Endodermal cell (in vitro differentiated cells): ENCODE measurements at regions not wholly inside any gene's neighbourhood (a gene's known extent, or its start where the extent isn't known, plus 50 kb on each side); places are given as distances from the start of the nearest gene placed in this dataset.
A peak's percentile ranks its signal among the peaks of the same experiment; 100 is the strongest.

ENCODE experiments used
- DNase-seq: peaks from one replicate; pipeline ENCODE4 v3.0.0-alpha.2; 2017
- H3K27ac ChIP-seq: 2 replicates; pipeline ENCODE4 v1.5.1; 2013; ENCODE audit warnings: mild to moderate bottlenecking, low read depth, low read length, moderate library complexity
- H3K27me3 ChIP-seq: 2 replicates; pipeline ENCODE4 v1.6.1; 2013; ENCODE audit warnings: mild to moderate bottlenecking, low read length, moderate library complexity; ENCODE audit not compliant: insufficient read depth, control insufficient read depth, poor library complexity, severe bottlenecking
- H3K36me3 ChIP-seq: 2 replicates; pipeline ENCODE4 v1.7.0; 2013; ENCODE audit warnings: mild to moderate bottlenecking, low read length, moderate library complexity; ENCODE audit not compliant: control insufficient read depth, insufficient read depth
- H3K4me1 ChIP-seq: one replicate; pipeline ENCODE4 v1.7.0; 2013; ENCODE audit warnings: low read length; ENCODE audit not compliant: control insufficient read depth, insufficient read depth
- H3K4me3 ChIP-seq: 2 replicates; pipeline ENCODE4 v1.5.1; 2013; ENCODE audit warnings: mild to moderate bottlenecking, low read length, moderate library complexity
- H3K9ac ChIP-seq: 2 replicates; pipeline ENCODE4 v1.6.1; 2013; ENCODE audit warnings: mild to moderate bottlenecking, low read length, moderate library complexity; ENCODE audit not compliant: poor library complexity, severe bottlenecking; ENCODE audit errors: extremely low read depth
- H3K9me3 ChIP-seq: 2 replicates; pipeline ENCODE4 v1.6.1; 2013; ENCODE audit warnings: mild to moderate bottlenecking, low read length, moderate library complexity; ENCODE audit not compliant: control insufficient read depth
- H3K27ac Mint-ChIP-seq: 2 replicates; pipeline ENCODE4 v1.8.0; 2020; ENCODE audit warnings: mixed read lengths
- H3K27me3 Mint-ChIP-seq: 2 replicates; pipeline ENCODE4 v1.8.0; 2021; ENCODE audit warnings: mild to moderate bottlenecking, mixed read lengths; ENCODE audit not compliant: insufficient read depth
- H3K36me3 Mint-ChIP-seq: 2 replicates; pipeline ENCODE4 v1.8.0; 2020; ENCODE audit warnings: low read depth, mixed read lengths
- H3K4me1 Mint-ChIP-seq: 2 replicates; pipeline ENCODE4 v1.8.0; 2020; ENCODE audit warnings: mixed read lengths
- H3K4me3 Mint-ChIP-seq: 2 replicates; pipeline ENCODE4 v1.8.0; 2020; ENCODE audit warnings: mild to moderate bottlenecking, moderate library complexity, mixed read lengths
- H3K9me3 Mint-ChIP-seq: 2 replicates; pipeline ENCODE4 v1.8.0; 2020; ENCODE audit warnings: mild to moderate bottlenecking, mixed read lengths
- WGBS, 2 experiments: methylation state at CpG; one replicate each; pipeline versions ENCODE4 v1.1.5 to v1.1.7; 2013; ENCODE audit warnings: missing lambda C conversion rate in 2 of 2, mixed read lengths in 1 of 2; ENCODE audit not compliant: insufficient coverage in 1 of 2, insufficient read length in 1 of 2; 5-methylcytosine and 5-hydroxymethylcytosine counted together
- TF ChIP-seq, protein P1 (sequence below): fragments of 200-600 bp; sonication (generic); conservative IDR thresholded peaks from 2 replicates; pipeline ENCODE4 v1.5.0; 2021; ENCODE audit warnings: antibody characterized with exemption, mild to moderate bottlenecking

DNA sequence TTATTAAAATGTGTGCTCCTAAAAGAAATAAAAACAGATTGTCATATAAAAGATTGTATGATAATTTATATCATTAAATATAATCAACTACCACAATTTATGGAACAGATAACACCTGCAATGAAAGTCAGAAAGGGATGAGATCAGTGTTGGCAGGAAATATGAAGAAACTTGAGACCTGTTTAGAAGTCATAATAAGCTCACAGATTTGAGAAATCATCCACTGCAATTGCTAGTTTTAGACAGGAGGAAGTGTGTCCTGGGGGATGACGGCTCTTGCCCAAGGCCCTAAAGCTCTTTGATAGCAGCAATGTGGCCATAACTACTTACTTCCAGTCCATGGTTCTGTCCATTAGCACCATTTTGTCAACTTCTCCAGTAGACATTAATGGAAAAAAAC is 122.8 kb upstream of the SOX5 start:
- Mint-ChIP-seq H3K36me3 (no peaks in the 10 kb centered on the region), H3K4me3 (no peak overlapping the region), H3K4me1 (peaks cover 54% of the 10 kb centered on the region), H3K27ac (no peak overlapping the region), H3K9me3 (peaks cover 5% of the 10 kb centered on the region), H3K27me3 (no peaks in the 10 kb centered on the region)
- H3K27ac ChIP-seq, result no peak overlapping the region
- no peaks in the 10 kb centered on the region for H3K36me3 ChIP-seq
- H3K9me3 ChIP-seq, result no peaks in the 10 kb centered on the region
- H3K4me1 ChIP-seq, result peaks cover 7% of the 10 kb centered on the region
- H3K27me3 ChIP-seq, result no peaks in the 10 kb centered on the region
- WGBS, 2 experiments, result 88 to 94% methylated on average over 1 of the region's 1 CpG
- DNase-seq, result no peak
- TF ChIP-seq, protein P1, sequence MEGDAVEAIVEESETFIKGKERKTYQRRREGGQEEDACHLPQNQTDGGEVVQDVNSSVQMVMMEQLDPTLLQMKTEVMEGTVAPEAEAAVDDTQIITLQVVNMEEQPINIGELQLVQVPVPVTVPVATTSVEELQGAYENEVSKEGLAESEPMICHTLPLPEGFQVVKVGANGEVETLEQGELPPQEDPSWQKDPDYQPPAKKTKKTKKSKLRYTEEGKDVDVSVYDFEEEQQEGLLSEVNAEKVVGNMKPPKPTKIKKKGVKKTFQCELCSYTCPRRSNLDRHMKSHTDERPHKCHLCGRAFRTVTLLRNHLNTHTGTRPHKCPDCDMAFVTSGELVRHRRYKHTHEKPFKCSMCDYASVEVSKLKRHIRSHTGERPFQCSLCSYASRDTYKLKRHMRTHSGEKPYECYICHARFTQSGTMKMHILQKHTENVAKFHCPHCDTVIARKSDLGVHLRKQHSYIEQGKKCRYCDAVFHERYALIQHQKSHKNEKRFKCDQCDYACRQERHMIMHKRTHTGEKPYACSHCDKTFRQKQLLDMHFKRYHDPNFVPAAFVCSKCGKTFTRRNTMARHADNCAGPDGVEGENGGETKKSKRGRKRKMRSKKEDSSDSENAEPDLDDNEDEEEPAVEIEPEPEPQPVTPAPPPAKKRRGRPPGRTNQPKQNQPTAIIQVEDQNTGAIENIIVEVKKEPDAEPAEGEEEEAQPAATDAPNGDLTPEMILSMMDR, result no peak
- no peak overlapping the region for H3K4me3 ChIP-seq
- H3K9ac ChIP-seq, result no peak overlapping the region

DNA sequence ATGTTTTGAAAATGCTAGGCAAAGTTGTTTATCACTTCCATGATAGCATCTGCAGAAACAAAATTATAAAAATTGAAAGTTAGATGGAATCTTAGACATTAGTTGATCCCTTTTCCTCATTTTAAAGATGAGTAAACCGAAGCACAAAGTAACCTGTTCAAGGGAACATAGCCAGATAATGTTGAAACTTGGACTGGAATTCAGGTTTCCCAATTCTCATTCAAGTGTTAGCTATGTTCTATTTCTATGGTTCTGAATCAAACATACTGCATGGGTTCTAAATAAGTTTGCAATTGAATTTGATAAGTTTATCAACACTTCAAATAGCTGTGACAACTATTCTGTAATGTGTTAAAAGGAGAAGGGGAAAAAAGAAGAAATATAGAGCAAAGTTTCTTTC is 122.4 kb upstream of the SOX5 start:
- H3K9me3 Mint-ChIP-seq, result peaks cover 5% of the 10 kb centered on the region
- H3K27me3 ChIP-seq, result no peaks in the 10 kb centered on the region
- peaks cover 6% of the 10 kb centered on the region for H3K4me1 ChIP-seq
- no peak overlapping the region for H3K27ac ChIP-seq
- H3K4me1 Mint-ChIP-seq, result peaks cover 54% of the 10 kb centered on the region
- no peak overlapping the region for H3K4me3 ChIP-seq
- no peak overlapping the region for H3K27ac Mint-ChIP-seq
- no peak overlapping the region for H3K4me3 Mint-ChIP-seq
- H3K9ac ChIP-seq, result no peak overlapping the region
- WGBS, 2 experiments, result 88 to 100% methylated on average over 1 of the region's 1 CpG
- no peaks in the 10 kb centered on the region for H3K27me3 Mint-ChIP-seq
- TF ChIP-seq, protein P1, result no peak
- H3K36me3 ChIP-seq, result no peaks in the 10 kb centered on the region
- no peaks in the 10 kb centered on the region for H3K36me3 Mint-ChIP-seq
- DNase-seq, result no peak
- H3K9me3 ChIP-seq, result no peaks in the 10 kb centered on the region

DNA sequence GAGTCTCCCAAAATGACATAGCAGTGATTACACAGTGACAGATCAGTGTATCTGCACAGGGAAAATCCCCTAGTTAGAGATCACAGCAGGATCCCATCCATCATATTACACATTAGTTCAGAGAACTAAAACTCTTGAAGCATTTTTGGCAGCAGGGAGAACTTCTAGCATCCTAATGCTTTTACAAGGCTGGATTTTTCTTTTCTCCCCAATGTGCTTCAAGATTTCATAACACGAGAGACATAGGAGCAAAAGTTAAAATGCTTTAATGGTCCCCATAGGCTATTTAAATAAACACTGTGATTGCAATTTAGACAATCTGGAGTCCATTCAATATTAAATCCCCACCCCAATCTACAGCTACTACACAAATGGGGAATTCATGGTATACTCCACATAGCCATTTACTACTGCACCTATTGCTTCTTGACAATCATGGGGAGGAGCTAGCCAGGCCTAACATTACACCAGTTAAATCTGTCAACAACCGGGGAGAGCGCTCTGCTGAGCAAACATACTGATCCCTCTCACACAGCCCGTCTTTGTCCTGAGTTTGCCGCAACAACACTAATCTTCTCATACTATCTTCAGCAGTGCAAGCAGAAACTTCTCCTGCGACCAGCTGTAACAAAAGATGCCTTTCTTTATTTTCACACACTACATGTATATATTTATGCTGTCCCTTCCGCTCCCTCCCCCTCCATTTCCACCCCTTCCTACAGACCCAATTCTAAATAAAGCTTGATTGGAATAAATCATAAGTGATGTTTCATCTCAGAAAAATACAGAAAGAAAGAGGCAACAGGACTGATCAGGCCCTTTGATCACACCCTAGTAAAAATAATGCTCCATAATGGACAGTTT is 120.3 kb upstream of the SOX5 start:
- Mint-ChIP-seq H3K9me3 (peaks cover 5% of the 10 kb centered on the region), H3K4me1 (peaks cover 46% of the 10 kb centered on the region), H3K4me3 (peak overlapping the region; percentile 40), H3K36me3 (peaks cover 2% of the 10 kb centered on the region), H3K27me3 (no peaks in the 10 kb centered on the region), H3K27ac (peak overlapping the region; percentile 94)
- no peaks in the 10 kb centered on the region for H3K9me3 ChIP-seq
- H3K4me3 ChIP-seq, result peak overlapping the region; percentile 54
- TF ChIP-seq, protein P1, result no peak
- peaks cover 4% of the 10 kb centered on the region for H3K4me1 ChIP-seq
- H3K36me3 ChIP-seq, result no peaks in the 10 kb centered on the region
- WGBS, 2 experiments, result 20 to 34% methylated on average over 2 to 7 of the region's 7 CpGs
- DNase-seq, result peak; percentile 84
- H3K27ac ChIP-seq, result no peak overlapping the region
- no peaks in the 10 kb centered on the region for H3K27me3 ChIP-seq
- no peak overlapping the region for H3K9ac ChIP-seq
